ENCODE measurements at regions not wholly inside any gene's neighbourhood (a gene's known extent, or its start where the extent isn't known, plus 50 kb on each side); places are given as distances from the start of the nearest gene placed in this dataset.

GRCh38 chr5:61738446-61738845, 406.4 kb downstream of the ZSWIM6 start:
- H3K27me3 Mint-ChIP-seq (ENCODE audit: low read depth), result no peaks in the 10 kb centered on the region
- no peak overlapping the region for H3K27ac Mint-ChIP-seq
- no peaks in the 10 kb centered on the region for H3K36me3 Mint-ChIP-seq (ENCODE audit: low read depth)

GRCh38 chr5:61744690-61745619, 412.9 kb downstream of the ZSWIM6 start:
- Mint-ChIP-seq H3K27me3 (ENCODE audit: low read depth) (no peaks in the 10 kb centered on the region), H3K4me3 (no peak overlapping the region), H3K9me3 (no peaks in the 10 kb centered on the region)

More at GRCh38 chr5:61738446-61738845, 406.4 kb downstream of the ZSWIM6 start:
- H3K4me3 Mint-ChIP-seq, result no peak overlapping the region
- no peaks in the 10 kb centered on the region for H3K4me1 Mint-ChIP-seq (ENCODE audit: low read depth)
- H3K9me3 Mint-ChIP-seq, result no peaks in the 10 kb centered on the region

GRCh38 chr5:61746831-61747575, 414.9 kb downstream of the ZSWIM6 start:
- no peak overlapping the region for H3K4me3 Mint-ChIP-seq
- H3K36me3 Mint-ChIP-seq (ENCODE audit: low read depth), result no peaks in the 10 kb centered on the region
- H3K9me3 Mint-ChIP-seq, result no peaks in the 10 kb centered on the region
- no peak overlapping the region for H3K27ac Mint-ChIP-seq
- no peaks in the 10 kb centered on the region for H3K4me1 Mint-ChIP-seq (ENCODE audit: low read depth)
- no peaks in the 10 kb centered on the region for H3K27me3 Mint-ChIP-seq (ENCODE audit: low read depth)

More at GRCh38 chr5:61744690-61745619, 412.9 kb downstream of the ZSWIM6 start:
- H3K4me1 Mint-ChIP-seq (ENCODE audit: low read depth), result no peaks in the 10 kb centered on the region
- H3K36me3 Mint-ChIP-seq (ENCODE audit: low read depth), result no peaks in the 10 kb centered on the region
- H3K27ac Mint-ChIP-seq, result no peak overlapping the region

- no peak overlapping the region for H3K27ac Mint-ChIP-seq
- H3K4me1 Mint-ChIP-seq (ENCODE audit: low read depth), result no peaks in the 10 kb centered on the region
- H3K4me3 Mint-ChIP-seq, result no peak overlapping the region
- no peaks in the 10 kb centered on the region for H3K36me3 Mint-ChIP-seq (ENCODE audit: low read depth)
- H3K9me3 Mint-ChIP-seq, result no peaks in the 10 kb centered on the region
- no peaks in the 10 kb centered on the region for H3K27me3 Mint-ChIP-seq (ENCODE audit: low read depth)
These were observed 416.1 kb downstream of the ZSWIM6 start for GRCh38 chr5:61748121-61748520.

- no peaks in the 10 kb centered on the region for H3K27me3 Mint-ChIP-seq (ENCODE audit: low read depth)
- H3K36me3 Mint-ChIP-seq (ENCODE audit: low read depth), result no peaks in the 10 kb centered on the region
- H3K4me1 Mint-ChIP-seq (ENCODE audit: low read depth), result no peaks in the 10 kb centered on the region
- H3K9me3 Mint-ChIP-seq, result no peaks in the 10 kb centered on the region
- H3K27ac Mint-ChIP-seq, result no peak overlapping the region
- no peak overlapping the region for H3K4me3 Mint-ChIP-seq
These were observed 416.6 kb downstream of the ZSWIM6 start for GRCh38 chr5:61748651-61749050.

- H3K4me1 Mint-ChIP-seq (ENCODE audit: low read depth), result no peaks in the 10 kb centered on the region
- no peaks in the 10 kb centered on the region for H3K36me3 Mint-ChIP-seq (ENCODE audit: low read depth)
- no peaks in the 10 kb centered on the region for H3K27me3 Mint-ChIP-seq (ENCODE audit: low read depth)
- H3K4me3 Mint-ChIP-seq, result no peak overlapping the region
- H3K27ac Mint-ChIP-seq, result no peak overlapping the region
- no peaks in the 10 kb centered on the region for H3K9me3 Mint-ChIP-seq
These were observed 420.5 kb downstream of the ZSWIM6 start for GRCh38 chr5:61752588-61752987.

GRCh38 chr5:61754792-61755191, 422.7 kb downstream of the ZSWIM6 start:
- Mint-ChIP-seq H3K36me3 (ENCODE audit: low read depth) (no peaks in the 10 kb centered on the region), H3K4me1 (ENCODE audit: low read depth) (no peaks in the 10 kb centered on the region), H3K9me3 (no peaks in the 10 kb centered on the region), H3K27ac (no peak overlapping the region), H3K27me3 (ENCODE audit: low read depth) (no peaks in the 10 kb centered on the region), H3K4me3 (no peak overlapping the region)

GRCh38 chr5:61755726-61756222, 423.7 kb downstream of the ZSWIM6 start:
- H3K9me3 Mint-ChIP-seq, result no peaks in the 10 kb centered on the region
- H3K36me3 Mint-ChIP-seq (ENCODE audit: low read depth), result no peaks in the 10 kb centered on the region
- H3K27ac Mint-ChIP-seq, result no peak overlapping the region
- no peaks in the 10 kb centered on the region for H3K27me3 Mint-ChIP-seq (ENCODE audit: low read depth)
- H3K4me1 Mint-ChIP-seq (ENCODE audit: low read depth), result no peaks in the 10 kb centered on the region
- H3K4me3 Mint-ChIP-seq, result no peak overlapping the region

- H3K4me1 Mint-ChIP-seq (ENCODE audit: low read depth), result no peaks in the 10 kb centered on the region
- no peak overlapping the region for H3K4me3 Mint-ChIP-seq
- peaks cover 11% of the 10 kb centered on the region for H3K9me3 Mint-ChIP-seq
- H3K36me3 Mint-ChIP-seq (ENCODE audit: low read depth), result no peaks in the 10 kb centered on the region
- H3K27ac Mint-ChIP-seq, result no peak overlapping the region
- no peaks in the 10 kb centered on the region for H3K27me3 Mint-ChIP-seq (ENCODE audit: low read depth)
These were observed 426.7 kb downstream of the ZSWIM6 start for GRCh38 chr5:61758711-61759110.

- no peaks in the 10 kb centered on the region for H3K4me1 Mint-ChIP-seq (ENCODE audit: low read depth)
- H3K36me3 Mint-ChIP-seq (ENCODE audit: low read depth), result no peaks in the 10 kb centered on the region
- no peak overlapping the region for H3K4me3 Mint-ChIP-seq
- peaks cover 11% of the 10 kb centered on the region for H3K9me3 Mint-ChIP-seq
- no peak overlapping the region for H3K27ac Mint-ChIP-seq
- H3K27me3 Mint-ChIP-seq (ENCODE audit: low read depth), result no peaks in the 10 kb centered on the region
These were observed 433.4 kb downstream of the ZSWIM6 start for GRCh38 chr5:61765471-61765870.

GRCh38 chr5:61766141-61766540, 434.1 kb downstream of the ZSWIM6 start:
- no peak overlapping the region for H3K27ac Mint-ChIP-seq
- H3K4me1 Mint-ChIP-seq (ENCODE audit: low read depth), result no peaks in the 10 kb centered on the region
- H3K36me3 Mint-ChIP-seq (ENCODE audit: low read depth), result no peaks in the 10 kb centered on the region
- no peak overlapping the region for H3K4me3 Mint-ChIP-seq
- H3K9me3 Mint-ChIP-seq, result peaks cover 11% of the 10 kb centered on the region
- no peaks in the 10 kb centered on the region for H3K27me3 Mint-ChIP-seq (ENCODE audit: low read depth)

GRCh38 chr5:61767231-61768080, 435.4 kb downstream of the ZSWIM6 start:
- Mint-ChIP-seq H3K27me3 (ENCODE audit: low read depth) (no peaks in the 10 kb centered on the region), H3K36me3 (ENCODE audit: low read depth) (no peaks in the 10 kb centered on the region), H3K4me3 (no peak overlapping the region), H3K27ac (no peak overlapping the region), H3K9me3 (peaks cover 7% of the 10 kb centered on the region), H3K4me1 (ENCODE audit: low read depth) (no peaks in the 10 kb centered on the region)

GRCh38 chr5:61768692-61769281, 436.7 kb downstream of the ZSWIM6 start:
- Mint-ChIP-seq H3K9me3 (no peaks in the 10 kb centered on the region), H3K36me3 (ENCODE audit: low read depth) (no peaks in the 10 kb centered on the region), H3K4me3 (no peak overlapping the region), H3K27me3 (ENCODE audit: low read depth) (no peaks in the 10 kb centered on the region), H3K4me1 (ENCODE audit: low read depth) (no peaks in the 10 kb centered on the region), H3K27ac (no peak overlapping the region)

- Mint-ChIP-seq H3K9me3 (no peaks in the 10 kb centered on the region), H3K36me3 (ENCODE audit: low read depth) (no peaks in the 10 kb centered on the region)
These were observed 439.0 kb downstream of the ZSWIM6 start for GRCh38 chr5:61771062-61771461.

More at GRCh38 chr5:61771062-61771461, 439.0 kb downstream of the ZSWIM6 start:
- H3K27me3 Mint-ChIP-seq (ENCODE audit: low read depth), result no peaks in the 10 kb centered on the region
- no peaks in the 10 kb centered on the region for H3K4me1 Mint-ChIP-seq (ENCODE audit: low read depth)
- H3K4me3 Mint-ChIP-seq, result no peak overlapping the region
- no peak overlapping the region for H3K27ac Mint-ChIP-seq
